ENCODE measurements at regions not wholly inside any gene's neighbourhood (a gene's known extent, or its start where the extent isn't known, plus 50 kb on each side); places are given as distances from the start of the nearest gene placed in this dataset.
"Not testable (repeated sequence)": the region's sequence is repeated elsewhere in the genome, so short reads cannot be mapped to it uniquely, and the experiment has no call there.

DNA sequence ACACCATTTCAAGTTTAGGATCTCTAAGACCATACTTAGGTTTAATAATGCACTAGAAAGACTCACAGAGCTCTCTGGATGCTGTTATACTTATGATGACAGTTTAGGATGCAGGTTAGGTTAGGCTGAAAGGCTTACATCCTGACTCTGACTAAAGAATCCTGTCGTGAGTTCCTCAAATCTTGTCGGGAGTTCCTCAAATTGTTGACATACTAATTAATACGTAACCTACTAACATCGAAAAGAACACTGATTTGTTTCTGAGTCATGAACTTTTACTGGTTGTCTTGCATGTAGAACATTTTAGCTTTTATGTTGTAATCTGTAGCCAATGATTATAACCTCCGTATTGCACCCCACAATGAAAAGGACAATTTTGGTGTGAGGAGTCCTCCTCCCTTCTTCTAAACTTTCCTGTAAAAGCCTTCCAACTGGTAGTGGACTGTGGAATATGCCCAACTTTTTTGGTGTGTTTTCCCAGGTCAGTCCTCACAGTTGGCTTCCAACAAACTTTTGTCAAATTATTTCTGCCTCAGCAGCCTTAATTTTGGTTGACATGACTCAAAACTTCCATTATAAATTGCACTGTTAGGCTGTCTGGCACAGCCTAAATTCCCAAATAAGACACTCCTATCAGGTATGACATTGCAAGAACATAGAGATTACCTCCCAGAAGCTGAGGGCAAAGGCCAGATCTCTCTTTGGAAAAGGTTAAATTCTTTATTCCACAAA, 107.9 kb upstream of the PALMD start:
- no peak for DNase-seq (ENCODE audit: low read depth, low spot score)

DNA sequence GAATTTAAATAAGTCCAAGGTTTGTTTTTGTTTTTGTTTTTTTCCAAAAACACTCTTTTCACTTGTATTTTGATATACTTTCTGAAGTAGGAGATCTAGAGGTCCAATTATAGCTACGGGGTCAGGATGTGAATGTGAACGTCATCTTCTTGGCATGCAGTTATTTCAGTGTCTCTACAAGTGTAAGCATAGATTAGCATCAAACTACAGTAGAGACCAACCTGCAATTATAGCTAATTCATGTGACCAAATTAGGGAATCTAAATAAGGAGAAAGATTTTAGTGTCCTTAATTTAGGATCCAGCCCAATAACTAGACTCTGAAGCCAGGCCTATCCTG, 107.3 kb upstream of the PALMD start:
- DNase-seq (ENCODE audit: low read depth, low spot score) = no peak

DNA sequence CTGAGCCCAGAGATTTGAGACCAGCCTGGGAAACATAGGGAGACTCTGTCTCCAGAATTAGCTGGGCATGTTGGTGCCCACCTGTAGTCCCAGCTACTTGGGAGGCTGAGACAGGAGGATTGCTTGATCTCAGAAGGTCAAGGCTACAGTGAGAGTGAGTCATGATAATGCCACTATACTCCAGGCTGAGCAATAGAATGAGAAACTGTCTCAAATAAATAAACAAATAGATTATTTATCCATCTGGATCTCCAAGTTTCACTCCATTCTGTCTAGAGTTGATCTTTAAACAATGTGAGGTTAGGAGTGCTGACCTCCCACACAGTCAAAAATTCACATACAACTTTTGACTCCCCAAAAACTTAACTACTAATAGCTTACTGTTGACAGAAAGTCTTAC, 106.8 kb upstream of the PALMD start:
- no peak for DNase-seq (ENCODE audit: low read depth, low spot score)

DNA sequence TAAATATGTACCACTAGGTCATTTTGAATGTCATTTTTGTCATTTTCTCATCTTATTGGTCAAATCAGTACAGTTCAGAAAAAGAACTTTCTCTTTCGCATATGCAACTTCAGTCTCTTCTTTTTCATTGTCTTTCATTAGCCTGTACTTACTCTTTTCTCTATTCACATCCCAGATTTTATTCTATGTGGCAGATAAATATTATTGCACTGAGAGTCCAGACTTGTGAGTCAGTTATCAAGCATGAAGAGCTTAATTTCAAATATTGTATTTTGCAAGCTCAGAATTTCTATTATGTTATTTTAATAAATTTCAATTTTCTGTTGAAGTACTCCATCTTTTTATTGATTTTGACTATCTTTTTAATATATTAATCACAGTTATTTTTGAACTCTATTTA, 105.2 kb upstream of the PALMD start:
- DNase-seq (ENCODE audit: low read depth, low spot score) = no peak

DNA sequence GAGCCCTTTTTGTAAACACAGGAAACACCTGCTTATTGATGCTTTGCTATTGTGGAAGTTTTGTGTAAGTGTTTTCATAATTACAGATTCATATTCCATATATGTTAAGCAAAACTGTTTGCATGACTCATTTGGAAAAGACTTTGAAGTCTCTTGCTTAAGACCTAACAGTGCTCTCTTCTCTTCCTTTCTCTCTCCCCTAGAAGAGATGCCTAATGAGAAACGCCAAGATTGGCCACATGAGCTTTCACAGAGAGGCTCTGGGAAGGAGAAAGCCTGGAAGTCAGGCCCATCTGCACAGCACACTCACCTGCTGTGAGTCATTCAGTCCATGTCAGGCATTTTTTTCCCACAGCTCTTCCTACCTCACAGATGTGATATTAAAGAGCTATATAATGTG, 101.6 kb upstream of the PALMD start:
- no peak for DNase-seq (ENCODE audit: low read depth, low spot score)

DNA sequence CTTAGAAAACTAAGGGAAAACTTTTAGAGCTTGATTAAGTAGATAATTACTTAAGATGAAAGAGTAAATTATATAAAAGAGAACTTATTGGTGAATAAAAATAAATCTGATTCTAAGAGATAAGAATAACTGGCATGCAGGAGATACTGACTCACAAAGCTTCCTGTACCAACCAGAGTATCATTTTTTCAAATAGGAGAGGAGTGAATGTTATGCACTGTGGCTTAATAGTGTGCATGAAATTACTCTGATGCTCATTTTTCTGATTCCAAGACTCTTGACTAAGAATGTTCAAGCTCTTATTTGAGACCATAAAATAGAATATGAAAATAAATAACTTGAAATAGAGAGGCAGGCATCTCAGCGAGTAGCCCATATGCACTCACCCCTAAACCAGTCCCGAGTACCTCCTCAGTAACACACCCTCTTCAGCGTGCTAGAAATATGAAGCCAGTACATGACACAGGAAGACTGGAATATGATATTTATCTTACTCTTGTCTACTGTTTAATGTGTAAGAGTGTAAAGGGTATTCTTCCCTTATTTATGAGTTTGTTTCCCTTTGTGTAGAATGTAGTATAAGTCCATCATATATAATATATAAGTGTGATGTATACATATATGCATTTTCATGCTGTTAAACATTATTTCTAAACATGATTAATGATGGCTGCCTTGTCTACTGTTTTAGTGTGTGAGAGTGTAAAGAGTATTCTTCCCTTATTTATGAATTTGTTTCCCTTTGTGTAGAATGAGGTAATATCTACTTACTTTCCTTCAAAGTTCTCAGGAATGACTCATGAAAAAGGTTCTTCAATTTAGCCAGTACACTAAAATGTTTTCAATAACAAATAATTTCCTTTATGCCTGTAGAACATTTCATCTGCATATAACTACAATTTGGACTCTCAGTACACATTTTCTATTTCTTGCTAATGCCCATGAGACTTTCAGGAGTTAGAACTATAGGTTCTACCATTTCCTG, 99.2 kb upstream of the PALMD start:
- no peak for DNase-seq (ENCODE audit: low read depth, low spot score)

DNA sequence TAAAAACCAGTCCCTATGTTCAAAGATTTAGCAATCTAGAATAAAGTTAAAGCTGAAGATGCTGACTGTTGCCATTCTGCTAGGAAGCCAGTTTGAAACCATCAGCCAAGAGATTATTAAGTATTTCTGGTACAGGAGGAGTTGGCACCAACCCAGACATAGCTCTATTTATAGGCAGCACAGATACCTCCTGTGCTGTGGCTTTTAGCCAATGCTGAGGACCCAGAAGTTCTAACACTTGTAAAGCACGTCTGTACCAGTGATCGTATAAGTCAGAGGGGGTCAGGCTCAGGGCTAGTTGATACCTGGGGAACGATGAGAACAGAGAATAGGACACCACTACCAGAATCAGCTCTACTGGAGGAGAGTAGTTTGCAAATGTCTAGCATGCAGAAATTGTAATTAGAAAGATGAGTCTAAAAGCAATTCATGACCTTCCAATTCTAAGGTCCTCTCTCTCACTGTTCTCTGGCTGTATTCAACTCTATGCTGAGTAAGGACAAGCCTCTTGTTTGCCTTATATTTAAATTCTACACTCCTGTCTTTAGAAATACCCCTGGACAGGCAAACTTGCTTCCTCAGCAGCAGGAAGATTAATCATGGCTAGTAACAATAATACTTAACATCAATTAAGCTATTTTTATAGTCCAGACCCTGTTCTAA, 96.8 kb upstream of the PALMD start:
- DNase-seq (ENCODE audit: low read depth, low spot score) = no peak

DNA sequence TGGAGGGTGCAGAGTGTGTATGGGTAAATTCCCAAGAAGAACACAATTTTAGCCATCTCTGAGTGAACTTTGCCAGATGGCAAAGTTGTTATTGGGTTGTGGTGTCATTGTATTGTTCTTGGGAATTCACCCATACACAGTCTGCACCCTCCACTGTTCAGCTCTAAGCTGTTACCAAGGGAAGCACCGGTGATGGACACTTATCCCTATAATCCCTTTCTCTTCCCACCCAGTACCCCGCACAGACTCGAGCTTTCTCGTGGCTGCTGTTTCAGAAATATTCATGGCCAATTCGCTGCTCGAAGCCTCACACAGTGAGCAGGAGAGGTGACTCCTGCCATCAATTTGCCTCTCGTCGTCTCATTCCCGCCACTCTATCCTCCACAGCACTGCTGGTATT, 95.7 kb upstream of the PALMD start:
- DNase-seq (ENCODE audit: low read depth, low spot score) = no peak

DNA sequence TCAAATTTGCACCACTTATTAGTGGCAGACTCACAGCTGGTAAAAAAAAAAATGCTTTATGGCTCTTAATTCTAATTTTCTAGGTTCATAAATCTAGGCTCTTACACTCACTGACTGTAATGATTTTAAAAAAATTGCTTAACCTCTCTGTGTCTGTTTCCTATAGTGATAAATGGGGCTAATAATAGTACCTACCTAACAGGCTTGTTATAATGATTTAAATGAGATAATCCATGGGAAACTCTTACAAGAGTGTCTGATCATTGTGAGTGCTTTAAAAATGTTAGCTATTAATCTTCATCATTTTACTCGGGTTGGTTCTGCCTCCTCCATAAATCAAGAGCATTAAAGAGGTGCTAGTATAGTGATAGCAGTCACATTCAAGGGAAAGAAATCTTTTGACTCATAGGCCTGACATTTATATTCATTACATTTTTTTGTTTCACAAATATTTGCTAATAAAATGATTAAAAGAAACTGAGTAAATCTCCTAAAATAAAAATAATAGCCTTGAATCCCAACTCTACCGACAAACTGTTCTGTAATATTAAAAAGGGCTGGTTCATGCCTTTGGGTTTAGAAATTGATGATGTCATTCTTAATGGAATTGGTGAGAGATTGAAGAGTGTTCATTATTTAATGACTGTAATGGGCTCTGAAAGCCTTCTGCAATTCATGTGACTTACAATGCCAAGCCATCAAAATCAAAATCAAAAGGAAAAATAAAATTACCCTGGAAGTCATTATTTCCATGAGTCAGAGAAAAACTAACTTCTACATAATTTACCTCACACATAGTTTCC, 93.9 kb upstream of the PALMD start:
- no peak for DNase-seq (ENCODE audit: low read depth, low spot score)

DNA sequence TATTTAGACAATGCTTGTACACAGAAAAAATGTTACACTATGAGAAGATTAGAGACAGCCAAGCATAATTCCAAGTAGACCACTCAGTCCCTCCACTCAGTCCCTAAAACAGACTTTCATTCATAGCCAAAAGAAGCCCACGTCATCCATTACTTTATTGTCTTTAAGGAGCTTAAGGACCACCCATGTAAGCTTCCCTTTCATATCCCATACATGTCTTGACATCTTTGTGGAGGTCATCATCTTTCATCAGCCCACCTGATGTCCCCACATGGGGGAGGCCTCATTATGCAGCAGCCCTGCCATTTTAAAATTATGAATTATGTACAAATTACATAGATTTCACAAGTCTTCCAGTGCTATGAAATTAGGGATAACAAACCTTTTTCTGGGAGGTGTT, 92.6 kb upstream of the PALMD start:
- no peak for DNase-seq (ENCODE audit: low read depth, low spot score)

DNA sequence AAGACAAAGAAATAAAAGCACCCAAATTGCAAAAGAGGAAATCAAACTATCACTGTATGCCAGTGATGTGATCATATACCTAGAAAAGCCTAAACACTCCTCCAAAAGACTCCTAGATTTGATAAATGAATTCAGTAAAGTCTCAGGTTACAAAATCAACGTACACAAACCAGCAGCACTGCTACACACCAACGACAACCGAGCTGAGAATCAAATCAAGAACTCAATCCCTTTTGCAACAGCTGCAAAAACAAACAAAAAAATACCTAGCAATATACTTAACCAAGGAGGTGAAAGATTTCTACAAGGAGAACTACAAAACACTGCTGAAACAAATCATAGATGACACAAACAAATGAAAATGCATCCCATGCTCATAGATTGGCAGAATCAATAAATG, 92.1 kb upstream of the PALMD start:
- DNase-seq (ENCODE audit: low read depth, low spot score) = not testable (repeated sequence)

DNA sequence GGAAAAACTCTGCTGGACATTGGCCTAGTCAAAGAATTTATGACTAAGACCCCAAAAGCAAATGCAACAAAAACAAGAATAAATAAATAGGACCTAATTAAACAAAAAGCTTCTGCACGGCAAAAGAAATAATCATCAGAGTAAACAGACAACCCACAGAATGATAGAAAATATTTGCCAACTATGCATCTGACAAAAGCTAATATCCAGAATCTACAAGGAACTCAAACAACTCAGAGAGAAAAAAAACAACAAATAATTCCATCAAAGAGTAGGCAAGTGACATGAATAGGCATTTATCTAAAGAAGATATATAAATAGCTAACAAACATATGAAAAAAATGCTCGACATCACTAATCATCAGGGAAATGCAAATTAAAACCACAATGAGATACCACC, 91.2 kb upstream of the PALMD start:
- no peak for DNase-seq (ENCODE audit: low read depth, low spot score)

DNA sequence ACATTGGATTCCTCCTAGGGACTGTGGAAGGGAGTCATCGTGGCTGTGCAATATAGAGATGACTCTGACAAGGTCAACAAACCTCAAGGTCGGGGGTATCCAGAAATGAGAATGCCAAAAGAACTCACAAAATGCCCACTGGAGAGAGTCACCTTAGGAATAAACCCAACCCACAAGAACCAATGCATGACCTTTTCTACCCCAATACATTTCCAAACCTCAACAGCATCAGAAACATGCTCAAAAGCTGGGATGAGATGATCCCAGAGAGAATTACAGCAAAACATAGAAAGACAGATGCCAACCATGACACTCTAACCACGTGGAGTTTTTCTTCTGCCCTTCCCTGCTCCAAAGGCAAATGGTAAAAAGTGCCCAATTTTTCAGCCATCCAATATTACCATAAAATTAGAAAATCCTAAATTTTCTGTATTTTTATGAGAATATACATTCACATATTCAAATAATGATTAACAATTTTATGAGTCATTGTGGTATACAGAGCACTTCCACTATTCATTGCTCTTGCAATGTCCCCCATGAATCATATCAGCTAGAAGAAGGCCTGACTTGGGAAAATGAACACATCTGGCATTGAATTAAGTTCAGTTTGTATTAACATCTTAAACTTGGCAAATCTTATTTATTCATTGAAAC, 88.2 kb upstream of the PALMD start:
- DNase-seq (ENCODE audit: low read depth, low spot score) = no peak

DNA sequence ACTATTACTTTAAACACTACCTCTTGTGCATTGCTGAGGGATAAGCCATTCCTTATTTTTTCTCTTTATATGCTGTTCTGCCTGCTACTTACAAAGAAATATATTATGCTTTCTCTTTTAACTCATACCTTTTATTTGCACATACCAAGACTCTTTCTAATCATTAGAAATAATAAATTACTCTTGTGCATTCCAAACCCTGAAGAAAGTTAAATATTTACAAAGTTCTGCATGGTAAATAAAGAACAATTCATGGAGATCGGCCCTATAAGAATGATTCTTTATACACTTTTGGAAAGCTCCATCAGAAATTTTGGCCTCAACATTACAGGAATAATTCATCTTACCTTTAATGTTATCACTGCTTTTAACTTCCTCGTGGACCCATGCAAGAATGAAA, 86.7 kb upstream of the PALMD start:
- no peak for DNase-seq (ENCODE audit: low read depth, low spot score)

DNA sequence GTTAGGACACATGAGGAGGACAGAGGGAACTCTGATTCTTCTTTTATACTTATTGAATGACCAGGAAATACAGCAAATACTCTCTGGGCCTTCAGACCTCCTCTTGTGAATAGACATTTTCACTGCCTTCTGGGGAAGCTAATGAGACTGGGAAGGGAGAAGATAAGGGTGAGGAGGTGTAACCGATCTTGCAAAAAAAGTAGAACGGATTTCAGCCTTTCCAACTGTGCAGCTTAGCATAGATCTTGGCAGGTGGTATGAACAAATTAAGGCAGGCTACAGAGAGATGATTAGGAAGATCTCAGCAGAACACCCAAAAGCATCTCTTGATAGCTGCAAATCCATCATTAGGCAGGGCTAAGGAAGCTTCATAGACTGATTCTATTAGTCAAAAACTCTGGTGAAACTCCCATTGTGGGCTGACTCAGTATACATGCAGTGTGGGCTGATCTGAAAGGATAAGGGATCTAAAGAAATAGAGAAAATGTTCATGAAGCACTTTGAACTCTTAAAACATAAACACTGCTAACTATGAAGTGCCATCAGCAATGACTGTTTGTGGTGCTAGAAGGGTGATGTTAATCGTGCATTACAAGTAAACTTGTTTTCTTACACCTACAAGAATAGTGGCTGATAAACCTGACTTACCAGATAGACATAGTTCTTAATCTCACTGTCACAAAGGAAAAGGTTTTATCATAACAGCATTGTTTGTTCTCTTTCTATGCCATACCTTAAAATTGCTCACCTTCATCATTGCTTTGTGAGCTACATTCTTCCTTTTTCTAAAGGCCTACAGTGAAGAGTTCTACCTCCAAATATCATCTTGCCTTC, 85.5 kb upstream of the PALMD start:
- no peak for DNase-seq (ENCODE audit: low read depth, low spot score)

DNA sequence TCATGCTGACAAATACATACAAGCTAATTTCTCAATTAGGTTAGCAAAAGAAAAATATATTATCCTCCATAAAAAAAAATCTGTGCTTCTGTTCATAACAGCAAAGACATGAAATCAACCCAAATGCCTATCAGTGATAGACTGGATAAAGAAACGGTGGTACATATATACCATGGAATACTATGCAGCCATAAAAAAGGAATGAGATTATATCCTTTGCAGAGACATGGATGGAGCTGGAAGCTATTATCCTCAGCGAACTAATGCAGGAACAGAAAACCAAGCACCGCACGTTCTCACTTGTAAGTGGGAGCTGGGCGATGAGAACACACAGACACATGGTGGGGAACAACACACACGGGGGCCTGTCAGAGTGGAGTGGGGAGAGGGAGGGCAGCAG, 84.0 kb upstream of the PALMD start:
- no peak for DNase-seq (ENCODE audit: low read depth, low spot score)

DNA sequence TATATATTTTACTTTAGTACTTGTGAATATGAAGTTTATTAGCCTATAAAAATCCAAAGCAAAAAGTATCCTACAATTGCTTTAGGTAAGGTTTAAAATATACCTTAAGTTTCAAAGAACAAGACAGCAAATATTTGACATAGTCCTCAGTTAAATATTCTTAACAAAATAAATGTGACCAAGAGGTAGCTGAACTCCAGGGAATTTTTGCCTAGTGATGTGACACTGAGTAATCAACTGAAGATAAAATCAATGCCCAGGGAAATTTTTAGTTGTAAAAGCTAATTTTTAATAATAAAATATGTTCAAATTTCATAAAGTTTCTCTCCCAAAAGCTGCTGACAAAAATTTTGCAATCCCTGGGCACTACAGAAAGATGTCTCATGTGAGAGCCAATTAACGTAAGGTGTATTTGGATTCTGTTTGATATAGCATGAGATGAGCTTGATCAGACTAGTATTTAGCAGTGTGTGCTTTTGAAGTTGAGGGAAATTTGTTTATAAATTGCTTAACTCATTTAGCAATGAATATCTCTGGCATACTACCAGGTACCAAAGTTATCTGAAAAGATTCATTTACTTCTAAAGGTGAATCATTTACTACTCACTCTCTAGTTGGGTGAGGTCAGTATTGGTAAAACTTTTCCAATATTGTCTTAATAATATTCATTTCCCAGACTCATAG, 80.2 kb upstream of the PALMD start:
- no peak for DNase-seq (ENCODE audit: low read depth, low spot score)

DNA sequence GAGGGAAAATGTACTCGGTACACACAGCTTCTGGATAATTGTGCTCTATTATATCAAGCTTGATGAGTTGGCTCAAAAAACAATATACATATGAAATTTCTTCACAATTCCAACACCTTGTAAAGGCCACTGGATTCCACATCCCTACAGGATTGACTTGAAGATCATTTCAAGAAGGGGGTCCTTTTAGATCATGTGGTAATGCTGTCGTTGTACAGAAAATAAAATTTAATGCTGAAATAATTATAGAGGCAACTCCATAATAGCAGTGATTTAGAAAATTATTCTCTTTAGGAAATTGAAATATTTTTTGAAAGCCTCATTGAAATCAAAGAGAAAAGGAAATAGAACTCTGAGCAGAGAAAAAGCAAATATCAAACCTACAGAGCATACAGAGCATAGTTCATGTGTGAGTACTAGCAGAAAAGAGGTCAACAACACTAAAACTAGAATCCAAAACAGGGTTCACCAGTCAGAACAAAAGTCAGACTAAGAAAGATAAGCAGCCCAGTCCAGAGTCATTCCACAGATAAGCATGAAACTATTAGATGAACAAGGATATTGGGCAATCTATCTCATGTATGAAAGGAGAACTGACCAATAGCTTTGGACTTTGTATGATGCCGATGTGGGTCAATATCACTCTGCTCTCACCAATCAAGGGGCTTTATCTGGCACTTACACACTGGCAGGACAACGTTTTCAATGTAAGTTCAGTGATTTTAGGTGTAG, 79.5 kb upstream of the PALMD start:
- DNase-seq (ENCODE audit: low read depth, low spot score) = no peak

DNA sequence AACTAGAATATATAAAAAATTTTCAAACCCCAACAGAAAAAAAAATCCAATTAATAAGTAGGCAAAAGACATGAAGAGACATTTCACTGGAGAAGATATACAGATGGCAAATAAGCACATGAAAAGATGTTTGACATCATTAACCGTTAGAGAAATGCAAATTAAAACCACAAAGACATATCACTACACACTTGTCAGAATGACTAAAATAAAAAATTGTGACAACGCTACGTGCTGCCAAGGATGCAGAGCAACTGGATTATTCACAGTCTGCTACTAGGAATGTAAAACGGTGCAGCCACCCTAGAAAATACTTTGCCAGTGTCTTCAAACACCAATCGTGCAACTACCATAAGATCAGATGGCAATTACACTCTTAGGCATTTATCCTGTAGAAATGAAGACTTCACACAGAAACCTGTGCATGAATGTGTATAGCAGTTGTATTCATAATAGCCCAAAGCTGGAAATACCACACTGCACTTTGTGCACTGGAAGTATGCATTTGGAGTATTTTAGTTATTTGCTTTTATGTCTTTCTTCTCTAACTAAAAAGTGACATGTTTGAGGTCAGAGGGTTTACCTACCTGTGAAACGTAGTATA, 75.3 kb upstream of the PALMD start:
- no peak for DNase-seq (ENCODE audit: low read depth, low spot score)
